D721Med (cell line): ENCODE measurements at regions not wholly inside any gene's neighbourhood (a gene's known extent, or its start where the extent isn't known, plus 50 kb on each side); places are given as distances from the start of the nearest gene placed in this dataset.

Experiments
- DNase-seq: peaks from one replicate; pipeline ENCODE4 v3.0.0; 2011; ENCODE audit warnings: low spot score; ENCODE audit not compliant: insufficient read length
- FAIRE-seq: peaks from 2 replicates; lab custom pipeline; 2011; peaks lifted over from hg19 to GRCh38; lab: Jason Lieb, UNC
- TF ChIP-seq, protein P1 (sequence below): IDR thresholded peaks from 2 replicates; pipeline ENCODE4 v1.5.1; 2012; ENCODE audit warnings: mild to moderate bottlenecking, control low read depth; ENCODE audit not compliant: insufficient read depth; ENCODE audit errors: missing control alignments

- DNase-seq (no peak), FAIRE-seq (no peak)
- TF ChIP-seq, protein P1, sequence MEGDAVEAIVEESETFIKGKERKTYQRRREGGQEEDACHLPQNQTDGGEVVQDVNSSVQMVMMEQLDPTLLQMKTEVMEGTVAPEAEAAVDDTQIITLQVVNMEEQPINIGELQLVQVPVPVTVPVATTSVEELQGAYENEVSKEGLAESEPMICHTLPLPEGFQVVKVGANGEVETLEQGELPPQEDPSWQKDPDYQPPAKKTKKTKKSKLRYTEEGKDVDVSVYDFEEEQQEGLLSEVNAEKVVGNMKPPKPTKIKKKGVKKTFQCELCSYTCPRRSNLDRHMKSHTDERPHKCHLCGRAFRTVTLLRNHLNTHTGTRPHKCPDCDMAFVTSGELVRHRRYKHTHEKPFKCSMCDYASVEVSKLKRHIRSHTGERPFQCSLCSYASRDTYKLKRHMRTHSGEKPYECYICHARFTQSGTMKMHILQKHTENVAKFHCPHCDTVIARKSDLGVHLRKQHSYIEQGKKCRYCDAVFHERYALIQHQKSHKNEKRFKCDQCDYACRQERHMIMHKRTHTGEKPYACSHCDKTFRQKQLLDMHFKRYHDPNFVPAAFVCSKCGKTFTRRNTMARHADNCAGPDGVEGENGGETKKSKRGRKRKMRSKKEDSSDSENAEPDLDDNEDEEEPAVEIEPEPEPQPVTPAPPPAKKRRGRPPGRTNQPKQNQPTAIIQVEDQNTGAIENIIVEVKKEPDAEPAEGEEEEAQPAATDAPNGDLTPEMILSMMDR: no peak
Observed at GRCh38 chr19:29401712-29402421, 123.9 kb upstream of the VSTM2B start.

GRCh38 chr19:29402563-29402962, 123.2 kb upstream of the VSTM2B start:
- DNase-seq: no peak
- TF ChIP-seq, protein P1: no peak
- FAIRE-seq: no peak

DNA sequence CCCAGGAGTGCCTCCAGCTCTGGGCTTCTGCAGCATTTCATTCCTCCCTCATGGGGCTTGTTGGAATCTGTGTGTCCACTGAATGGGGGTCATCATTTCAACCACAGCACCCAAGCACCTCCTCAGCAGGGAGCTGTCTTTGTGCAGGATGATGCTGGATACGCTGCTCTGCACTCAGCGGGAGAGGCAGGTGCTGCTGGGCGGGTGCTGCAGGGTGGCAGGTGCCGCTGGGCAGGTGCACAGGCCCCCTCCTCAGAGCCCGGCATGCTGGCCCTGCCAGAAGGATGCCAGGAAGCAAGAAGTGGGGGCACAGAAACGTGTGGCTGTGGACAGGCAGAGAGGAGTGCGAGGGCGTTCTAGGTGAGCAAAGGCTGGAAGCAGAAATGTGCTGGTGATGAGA, 121.8 kb upstream of the VSTM2B start:
- DNase-seq (no peak), FAIRE-seq (no peak)
- TF ChIP-seq, protein P1: no peak

DNA sequence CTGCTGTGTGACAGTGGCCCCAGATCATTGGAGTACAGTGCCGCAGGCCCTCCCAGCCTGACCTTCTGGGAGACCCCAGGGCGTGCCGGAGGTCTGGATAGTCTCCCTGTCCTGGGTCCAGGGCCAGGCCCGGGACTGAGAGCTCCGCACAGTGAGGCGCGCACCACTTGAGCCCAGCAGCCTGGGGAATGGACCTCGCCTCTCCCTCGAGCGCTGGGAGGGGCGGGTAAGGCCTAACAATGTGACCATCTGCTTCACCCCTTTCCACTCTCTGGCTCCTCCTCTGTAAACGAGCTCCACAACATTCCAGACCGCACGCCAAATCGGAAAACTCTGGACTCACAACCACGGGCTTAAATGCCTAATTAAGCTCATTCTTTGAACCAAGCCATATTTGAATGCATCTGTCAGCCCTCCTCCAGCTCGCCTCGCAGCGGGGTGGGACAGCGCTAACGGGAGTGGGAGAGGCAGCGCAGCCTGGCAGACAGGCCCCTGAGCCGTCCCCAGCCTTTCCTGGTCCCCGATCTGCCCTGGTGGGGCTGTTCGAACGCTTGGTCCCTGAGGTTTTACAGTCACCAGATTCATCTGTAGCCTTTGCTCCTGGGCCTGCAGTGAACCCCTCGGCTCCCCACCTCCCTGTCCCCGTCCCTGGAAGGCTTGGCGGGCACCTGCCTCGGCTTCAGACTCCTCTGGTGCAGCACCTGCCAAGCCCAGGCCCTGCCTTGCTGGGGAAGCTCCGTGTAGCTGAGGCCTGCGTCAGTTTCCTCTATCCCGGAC, 120.7 kb upstream of the VSTM2B start:
- no peak for DNase-seq
- FAIRE-seq: no peak
- TF ChIP-seq, protein P1: no peak

- DNase-seq: no peak
- FAIRE-seq: no peak
- TF ChIP-seq, protein P1: no peak
Observed at GRCh38 chr19:29405728-29405995, 120.1 kb upstream of the VSTM2B start.

DNA sequence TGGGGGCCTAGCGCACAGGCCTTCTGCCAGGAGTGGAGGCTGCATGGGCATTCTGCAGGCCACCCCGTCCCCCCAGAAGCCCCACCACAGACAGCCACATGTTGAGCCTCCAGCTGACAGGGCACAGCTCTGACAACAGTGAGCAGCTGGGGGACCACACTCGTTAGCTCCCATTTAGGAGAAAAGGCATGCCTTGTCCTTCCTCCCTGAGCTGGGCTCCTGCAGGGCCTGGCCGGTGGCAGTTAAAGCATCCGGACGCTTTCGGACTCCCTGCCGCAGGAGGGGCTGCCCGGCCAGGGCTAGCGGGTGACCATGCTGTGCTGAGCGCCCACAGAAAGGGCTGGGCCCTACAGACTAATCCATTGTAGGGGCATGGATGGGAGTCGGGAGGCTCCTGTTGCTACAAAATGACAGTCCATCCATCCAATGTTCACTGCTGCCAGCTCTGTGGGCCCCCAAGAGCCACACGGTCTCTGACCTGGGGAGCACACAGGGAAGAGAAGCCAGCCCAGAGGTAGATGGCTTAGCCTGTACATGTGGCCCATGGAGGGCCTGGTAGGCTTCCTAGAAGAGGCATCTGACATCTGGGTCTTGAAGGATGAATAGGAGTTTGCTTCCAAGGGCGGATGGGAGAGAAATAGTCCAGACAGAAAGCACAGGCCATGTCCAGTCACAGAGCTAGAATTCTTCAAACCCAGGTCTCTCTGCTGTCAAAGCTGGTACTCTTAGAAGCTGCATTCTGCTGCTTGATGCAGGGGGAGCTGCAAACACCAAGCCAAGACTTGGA, 116.5 kb upstream of the VSTM2B start:
- no peak for FAIRE-seq
- no peak for DNase-seq
- TF ChIP-seq, protein P1: no peak
